HCT116 (cell line): ENCODE measurements at regions not wholly inside any gene's neighbourhood (a gene's known extent, or its start where the extent isn't known, plus 50 kb on each side); places are given as distances from the start of the nearest gene placed in this dataset.

ENCODE experiments used
- ATAC-seq: fragments of 200-7000 bp; cut with Tn5 transposase; 2 replicates; pipeline ENCODE4 v1.9.1; 2020; ENCODE audit warnings: mild to moderate bottlenecking, moderate library complexity
- BruUV-seq: library from RNA; stranded (reverse); fragments of 400-500 nt; replicated peaks from 2 replicates; lab custom pipeline; 2021; lab: Mats Ljungman, UMichigan
- CTCF ChIA-PET: fragments of 300-600 bp; sonication (Branson Sonifier 250); formaldehyde crosslinking; loops from one replicate; lab custom pipeline; 2021; ENCODE audit warnings: antibody characterized with exemption; lab: Charles Lee
- POLR2A ChIA-PET: fragments of 300-600, 350-600 bp; sonication (Branson Sonifier 250); formaldehyde crosslinking; loops from one replicate; lab custom pipeline; 2021; ENCODE audit warnings: antibody characterized with exemption; lab: Charles Lee
- RAD21 ChIA-PET, 2 experiments: fragments of 300-600 bp; sonication (Branson Sonifier 250); formaldehyde crosslinking; loops; one replicate each; lab custom pipeline; 2023; ENCODE audit warnings: low total read pairs in 2 of 2; ENCODE audit not compliant: uncharacterized antibody in 2 of 2, unreplicated experiment in 2 of 2, low non-redundant PET in 1 of 2; lab: Charles Lee
- DNase-seq: peaks from one replicate; pipeline ENCODE4 v3.0.0-alpha.2; 2010; ENCODE audit warnings: low read depth, low spot score
- H2AFZ ChIP-seq: fragments of 200-600 bp; shearing (Covaris generic), sonication (generic); 2 replicates; pipeline ENCODE4 v1.6.1; 2017; ENCODE audit warnings: low read depth, mixed run types, mixed read lengths, antibody characterized with exemption, low read length; ENCODE audit not compliant: poor library complexity, severe bottlenecking
- H3K27ac ChIP-seq: 2 replicates; pipeline ENCODE4 v1.5.1; 2012; ENCODE audit warnings: low read depth, low read length
- H3K27me3 ChIP-seq: fragments of 200-600 bp; sonication (generic); 2 replicates; pipeline ENCODE4 v1.6.1; 2016; ENCODE audit warnings: mixed run types, low read length, mixed read lengths; ENCODE audit not compliant: insufficient read depth
- H3K36me3 ChIP-seq, 2 experiments: fragments of 200-500 bp in 1 of 2; fragments of 200-600 bp in 1 of 2; sonication (Bioruptor generic) in 1 of 2; sonication (generic) in 1 of 2; 2 replicates each; pipeline versions ENCODE4 v1.5.1 to v1.6.1; 2014 to 2016; ENCODE audit warnings: low read length in 2 of 2, inconsistent platforms in 1 of 2, mixed read lengths in 1 of 2, mixed run types in 1 of 2; ENCODE audit not compliant: insufficient read depth in 2 of 2, control insufficient read depth in 1 of 2
- H3K4me1 ChIP-seq, 2 experiments: fragments of 200-600 bp in 1 of 2; sonication (generic) in 1 of 2; 2 replicates each; pipeline versions ENCODE4 v1.5.1 to v1.6.1; 2012 to 2017; ENCODE audit warnings: low read length in 2 of 2, inconsistent platforms in 1 of 2, mild to moderate bottlenecking in 1 of 2, mixed read lengths in 1 of 2, mixed run types in 1 of 2, moderate library complexity in 1 of 2; ENCODE audit not compliant: insufficient read depth in 2 of 2, control insufficient read depth in 1 of 2
- H3K4me2 ChIP-seq: fragments of 200-600 bp; sonication (generic); 2 replicates; pipeline ENCODE4 v1.6.1; 2017; ENCODE audit warnings: mixed run types, low read length, mixed read lengths
- H3K4me3 ChIP-seq, 2 experiments: fragments of 200-600 bp in 1 of 2; sonication (generic) in 1 of 2; replicated peaks in 1 of 2; 2 replicates each; pipeline ENCODE4 v1.5.1; 2011 to 2016; ENCODE audit warnings: low read length in 2 of 2, control low read depth in 1 of 2, low read depth in 1 of 2, mild to moderate bottlenecking in 1 of 2, mixed read lengths in 1 of 2, mixed run types in 1 of 2
- H3K79me2 ChIP-seq: fragments of 200-600 bp; sonication (generic); 2 replicates; pipeline ENCODE4 v1.6.1; 2017; ENCODE audit warnings: mild to moderate bottlenecking, mixed run types, low read length, moderate library complexity, mixed read lengths; ENCODE audit not compliant: insufficient read depth
- H3K9ac ChIP-seq: fragments of 200-600 bp; sonication (generic); 2 replicates; pipeline ENCODE4 v1.6.1; 2016; ENCODE audit warnings: low read length, mixed read lengths
- H3K9me2 ChIP-seq: fragments of 200-600 bp; sonication (generic), shearing (Covaris generic); 2 replicates; pipeline ENCODE4 v1.6.1; 2017; ENCODE audit warnings: mixed run types, mild to moderate bottlenecking, moderate library complexity; ENCODE audit not compliant: insufficient read depth
- H3K9me3 ChIP-seq, 2 experiments: fragments of 200-500 bp in 1 of 2; fragments of 200-600 bp in 1 of 2; sonication (Bioruptor generic) in 1 of 2; sonication (generic) in 1 of 2; 2 replicates each; pipeline ENCODE4 v1.6.1; 2014 to 2017; ENCODE audit warnings: low read length in 2 of 2, mixed read lengths in 2 of 2, inconsistent platforms in 1 of 2, low read depth in 1 of 2, mild to moderate bottlenecking in 1 of 2, mixed run types in 1 of 2, moderate library complexity in 1 of 2; ENCODE audit not compliant: control insufficient read depth in 1 of 2, insufficient read depth in 1 of 2
- H4K20me1 ChIP-seq: fragments of 200-600 bp; sonication (generic), shearing (Covaris generic); 2 replicates; pipeline ENCODE4 v1.6.1; 2017; ENCODE audit warnings: mixed run types, mild to moderate bottlenecking, moderate library complexity; ENCODE audit not compliant: insufficient read depth
- ATF3 ChIP-seq: IDR thresholded peaks from 2 replicates; pipeline ENCODE4 v1.6.1; 2012
- CBX3 ChIP-seq: IDR thresholded peaks from 2 replicates; pipeline ENCODE4 v1.6.1; 2012; ENCODE audit warnings: low read depth
- CEBPB ChIP-seq: IDR thresholded peaks from 2 replicates; pipeline ENCODE4 v1.6.1; 2012; ENCODE audit warnings: low read depth
- ELF1 ChIP-seq: IDR thresholded peaks from 2 replicates; pipeline ENCODE4 v1.6.1; 2012; ENCODE audit warnings: low read depth, borderline replicate concordance
- EZH2 ChIP-seq: fragments of 200-600 bp; sonication (generic); IDR thresholded peaks from 2 replicates; pipeline ENCODE4 v1.6.1; 2017; ENCODE audit warnings: antibody characterized with exemption, mixed run types
- EZH2phosphoT487 ChIP-seq: fragments of 200-600 bp; IDR thresholded peaks from 2 replicates; pipeline ENCODE4 v1.6.1; 2018; ENCODE audit warnings: antibody characterized with exemption, borderline replicate concordance
- FOSL1 ChIP-seq: IDR thresholded peaks from 2 replicates; pipeline ENCODE4 v1.6.1; 2012; ENCODE audit warnings: low read depth
- JUND ChIP-seq: IDR thresholded peaks from 2 replicates; pipeline ENCODE4 v1.6.1; 2012
- POLR2A ChIP-seq: IDR thresholded peaks from 2 replicates; pipeline ENCODE4 v1.7.0; 2011; ENCODE audit warnings: borderline replicate concordance; ENCODE audit not compliant: insufficient read depth, insufficient read length; ENCODE audit errors: extremely low read depth
- POLR2AphosphoS5 ChIP-seq: IDR thresholded peaks from 2 replicates; pipeline ENCODE4 v1.6.1; 2011; ENCODE audit warnings: mild to moderate bottlenecking, low read depth, low read length, moderate library complexity
- RAD21 ChIP-seq: IDR thresholded peaks from 2 replicates; pipeline ENCODE4 v1.6.1; 2012; ENCODE audit warnings: low read depth, mild to moderate bottlenecking
- SIN3A ChIP-seq: IDR thresholded peaks from 2 replicates; pipeline ENCODE4 v1.6.1; 2012; ENCODE audit warnings: low read depth
- SP1 ChIP-seq: IDR thresholded peaks from 2 replicates; pipeline ENCODE4 v1.6.1; 2012; ENCODE audit warnings: low read depth
- SRF ChIP-seq: IDR thresholded peaks from 2 replicates; pipeline ENCODE4 v1.6.1; 2012; ENCODE audit warnings: low read depth
- TCF7L2 ChIP-seq: IDR thresholded peaks from 2 replicates; pipeline ENCODE4 v1.7.0; 2011; ENCODE audit warnings: borderline replicate concordance, inconsistent platforms; ENCODE audit not compliant: insufficient read depth, insufficient read length; ENCODE audit errors: extremely low read depth
- YY1 ChIP-seq: IDR thresholded peaks from 2 replicates; pipeline ENCODE4 v1.6.1; 2011; ENCODE audit warnings: low read length, low read depth, moderate library complexity, mild to moderate bottlenecking; ENCODE audit not compliant: insufficient replicate concordance; ENCODE audit errors: extremely low read depth
- ZFX ChIP-seq: fragments of 450-650 bp; IDR thresholded peaks from 2 replicates; pipeline ENCODE4 v1.6.1; 2017
- ZNF274 ChIP-seq: fragments of 200-500 bp; sonication (Bioruptor generic); IDR thresholded peaks from 2 replicates; pipeline ENCODE4 v1.6.1; 2014; ENCODE audit warnings: mild to moderate bottlenecking, low read depth, low read length, inconsistent platforms
- intact Hi-C: fragments of 100-400 bp; cut with micrococcal nuclease; formaldehyde crosslinking; loops from 2 replicates; pipeline ENCODE4 v1.10.0; 2022
- TF ChIP-seq, protein P1 (sequence below): IDR thresholded peaks from 2 replicates; pipeline ENCODE4 v1.6.1; 2012; ENCODE audit warnings: low read depth
- TF ChIP-seq, protein P2 (sequence below), 3 experiments: fragments of 200-600 bp in 1 of 3; sonication (generic) in 1 of 3; IDR thresholded peaks in 2 of 3; conservative IDR thresholded peaks in 1 of 3; 2 replicates each; pipeline ENCODE4 v1.5.1; 2012 to 2017; ENCODE audit warnings: low read depth in 2 of 3, low read length in 2 of 3, antibody characterized with exemption in 1 of 3, borderline replicate concordance in 1 of 3, control low read depth in 1 of 3, mild to moderate bottlenecking in 1 of 3, mixed read lengths in 1 of 3, mixed run types in 1 of 3, moderate library complexity in 1 of 3; ENCODE audit not compliant: insufficient read depth in 1 of 3

DNA sequence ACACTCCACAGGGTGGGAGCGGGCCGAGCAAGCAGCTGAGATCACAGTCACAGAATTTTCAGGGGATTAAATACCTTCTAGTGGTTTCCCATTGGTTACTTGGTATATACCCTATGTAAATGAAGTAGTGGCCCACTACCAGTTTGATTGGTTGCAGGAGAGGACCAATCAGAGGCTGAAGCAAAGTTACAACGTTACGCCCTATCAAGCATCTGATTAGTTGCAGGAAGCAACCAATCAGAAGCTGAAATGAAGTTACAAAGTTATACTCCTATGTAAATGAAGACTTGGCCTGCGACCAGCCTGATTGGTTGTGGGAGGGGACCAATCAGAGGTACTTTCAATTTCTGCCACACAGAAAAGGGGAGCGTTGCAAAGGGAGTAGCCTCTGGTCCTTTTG lies 474.0 kb downstream of the COG6 start:
- no peak for ATAC-seq

More for the DNA sequence above, 474.0 kb downstream of the COG6 start:
- Histone ChIP-seq H3K36me3 (no peaks in the 10 kb centered on the region), H3K4me2 (no peak overlapping the region), H3K4me3 (no peak overlapping the region), H3K9me2 (no peaks in the 10 kb centered on the region), H3K9ac (no peak overlapping the region), H3K4me1 (peaks cover 0 to 7% of the 10 kb centered on the region in 2 experiments; a peak in 2 of 4 replicates), H3K27me3 (no peaks in the 10 kb centered on the region), H3K27ac (no peak overlapping the region), H4K20me1 (no peaks in the 10 kb centered on the region), H2AFZ (no peak overlapping the region), H3K79me2 (no peaks in the 10 kb centered on the region), H3K9me3 (no peaks in the 10 kb centered on the region)
- ChIA-PET CTCF (no interaction called here), POLR2A (no interaction called here), RAD21 (no interaction called here)
- TF ChIP-seq ATF3: no peak
- TF ChIP-seq TCF7L2: no peak
- TF ChIP-seq EZH2phosphoT487: no peak
- TF ChIP-seq YY1: no peak
- TF ChIP-seq, protein P1, sequence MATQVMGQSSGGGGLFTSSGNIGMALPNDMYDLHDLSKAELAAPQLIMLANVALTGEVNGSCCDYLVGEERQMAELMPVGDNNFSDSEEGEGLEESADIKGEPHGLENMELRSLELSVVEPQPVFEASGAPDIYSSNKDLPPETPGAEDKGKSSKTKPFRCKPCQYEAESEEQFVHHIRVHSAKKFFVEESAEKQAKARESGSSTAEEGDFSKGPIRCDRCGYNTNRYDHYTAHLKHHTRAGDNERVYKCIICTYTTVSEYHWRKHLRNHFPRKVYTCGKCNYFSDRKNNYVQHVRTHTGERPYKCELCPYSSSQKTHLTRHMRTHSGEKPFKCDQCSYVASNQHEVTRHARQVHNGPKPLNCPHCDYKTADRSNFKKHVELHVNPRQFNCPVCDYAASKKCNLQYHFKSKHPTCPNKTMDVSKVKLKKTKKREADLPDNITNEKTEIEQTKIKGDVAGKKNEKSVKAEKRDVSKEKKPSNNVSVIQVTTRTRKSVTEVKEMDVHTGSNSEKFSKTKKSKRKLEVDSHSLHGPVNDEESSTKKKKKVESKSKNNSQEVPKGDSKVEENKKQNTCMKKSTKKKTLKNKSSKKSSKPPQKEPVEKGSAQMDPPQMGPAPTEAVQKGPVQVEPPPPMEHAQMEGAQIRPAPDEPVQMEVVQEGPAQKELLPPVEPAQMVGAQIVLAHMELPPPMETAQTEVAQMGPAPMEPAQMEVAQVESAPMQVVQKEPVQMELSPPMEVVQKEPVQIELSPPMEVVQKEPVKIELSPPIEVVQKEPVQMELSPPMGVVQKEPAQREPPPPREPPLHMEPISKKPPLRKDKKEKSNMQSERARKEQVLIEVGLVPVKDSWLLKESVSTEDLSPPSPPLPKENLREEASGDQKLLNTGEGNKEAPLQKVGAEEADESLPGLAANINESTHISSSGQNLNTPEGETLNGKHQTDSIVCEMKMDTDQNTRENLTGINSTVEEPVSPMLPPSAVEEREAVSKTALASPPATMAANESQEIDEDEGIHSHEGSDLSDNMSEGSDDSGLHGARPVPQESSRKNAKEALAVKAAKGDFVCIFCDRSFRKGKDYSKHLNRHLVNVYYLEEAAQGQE: no peak
- no peak for TF ChIP-seq CEBPB
- TF ChIP-seq, protein P2, sequence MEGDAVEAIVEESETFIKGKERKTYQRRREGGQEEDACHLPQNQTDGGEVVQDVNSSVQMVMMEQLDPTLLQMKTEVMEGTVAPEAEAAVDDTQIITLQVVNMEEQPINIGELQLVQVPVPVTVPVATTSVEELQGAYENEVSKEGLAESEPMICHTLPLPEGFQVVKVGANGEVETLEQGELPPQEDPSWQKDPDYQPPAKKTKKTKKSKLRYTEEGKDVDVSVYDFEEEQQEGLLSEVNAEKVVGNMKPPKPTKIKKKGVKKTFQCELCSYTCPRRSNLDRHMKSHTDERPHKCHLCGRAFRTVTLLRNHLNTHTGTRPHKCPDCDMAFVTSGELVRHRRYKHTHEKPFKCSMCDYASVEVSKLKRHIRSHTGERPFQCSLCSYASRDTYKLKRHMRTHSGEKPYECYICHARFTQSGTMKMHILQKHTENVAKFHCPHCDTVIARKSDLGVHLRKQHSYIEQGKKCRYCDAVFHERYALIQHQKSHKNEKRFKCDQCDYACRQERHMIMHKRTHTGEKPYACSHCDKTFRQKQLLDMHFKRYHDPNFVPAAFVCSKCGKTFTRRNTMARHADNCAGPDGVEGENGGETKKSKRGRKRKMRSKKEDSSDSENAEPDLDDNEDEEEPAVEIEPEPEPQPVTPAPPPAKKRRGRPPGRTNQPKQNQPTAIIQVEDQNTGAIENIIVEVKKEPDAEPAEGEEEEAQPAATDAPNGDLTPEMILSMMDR (IDR thresholded peaks at IDR 0.05 in 2 of 3, conservative IDR thresholded peaks at IDR 0.05 in 1 of 3; ENCODE audit: borderline replicate concordance in 1 of 3, insufficient read depth in 1 of 3, low read depth in 2 of 3, low read length in 2 of 3): no peak
- no peak for TF ChIP-seq SIN3A
- TF ChIP-seq EZH2: no peak
- no peak for TF ChIP-seq POLR2AphosphoS5
- no peak for TF ChIP-seq ZNF274
- no peak for TF ChIP-seq ELF1
- no peak for TF ChIP-seq ZFX
- no peak for TF ChIP-seq JUND
- TF ChIP-seq POLR2A: no peak
- TF ChIP-seq SP1: no peak
- no peak for TF ChIP-seq RAD21
- TF ChIP-seq CBX3: no peak
- TF ChIP-seq SRF: no peak
- TF ChIP-seq FOSL1: no peak
- intact Hi-C loops: no loop called here
- no peak for DNase-seq
- no TSS peak for BruUV-seq
